Sigmoid colon (tissue), 6 donors: ENCODE measurements at regions not wholly inside any gene's neighbourhood (a gene's known extent, or its start where the extent isn't known, plus 50 kb on each side); places are given as distances from the start of the nearest gene placed in this dataset.

Experiments used
- DNase-seq: peaks from one replicate; pipeline ENCODE4 v3.0.0-alpha.2; 2019
- H3K27ac ChIP-seq, 4 donors: fragments of 200-600 bp; sonication (generic); one replicate each; pipeline ENCODE4 v1.5.1; 2016 to 2019; ENCODE audit warnings: mild to moderate bottlenecking in 1 of 4
- H3K27me3 ChIP-seq, 3 donors: fragments of 200-600 bp; sonication (generic); one replicate each; pipeline ENCODE4 v1.5.1; 2019; ENCODE audit warnings: mild to moderate bottlenecking in 1 of 3
- H3K36me3 ChIP-seq, 4 donors: fragments of 200-600 bp; sonication (generic); one replicate each; pipeline ENCODE4 v1.5.1; 2016 to 2019
- H3K4me1 ChIP-seq, 4 donors: fragments of 200-600 bp; sonication (generic); one replicate each; pipeline ENCODE4 v1.5.1; 2017 to 2019
- H3K4me3 ChIP-seq, 4 donors: fragments of 200-600 bp; sonication (generic); one replicate each; pipeline ENCODE4 v1.5.1; 2017 to 2019; ENCODE audit warnings: mild to moderate bottlenecking in 2 of 4, moderate library complexity in 1 of 4
- H3K9me3 ChIP-seq, 4 donors: fragments of 200-600 bp in 3 of 4; sonication (generic) in 3 of 4; one replicate each; pipeline versions ENCODE4 v1.5.1 to v1.6.1; 2013 to 2019
- EP300 ChIP-seq, 4 donors: sonication (generic); formaldehyde crosslinking; IDR thresholded peaks; one replicate each; pipeline ENCODE4 v1.6.1; 2017; ENCODE audit warnings: antibody characterized with exemption in 4 of 4
- POLR2A ChIP-seq, 2 donors: fragments of 450-650 bp; IDR thresholded peaks; one replicate each; pipeline ENCODE4 v1.6.1; 2016; ENCODE audit warnings: antibody characterized with exemption in 2 of 2, mild to moderate bottlenecking in 2 of 2, moderate library complexity in 2 of 2
- POLR2AphosphoS5 ChIP-seq, 4 donors: sonication (generic); formaldehyde crosslinking; IDR thresholded peaks; one replicate each; pipeline ENCODE4 v1.6.1; 2017; ENCODE audit warnings: antibody characterized with exemption in 4 of 4
- WGBS, 2 donors: extraction: QIAGEN DNeasy Blood & Tissue Kit; methylation state at CpG; one replicate each; pipeline ENCODE4 v1.1.7; 2013; 5-methylcytosine and 5-hydroxymethylcytosine counted together
- intact Hi-C: fragments of 100-400 bp; cut with DNase I; formaldehyde crosslinking; loops from one replicate; pipeline ENCODE4 v1.15.1; 2023
- TF ChIP-seq, protein P1 (sequence below), 4 experiments: fragments of 450-650 bp in 3 of 4; fragments of 200-600 bp in 1 of 4; IDR thresholded peaks; one replicate each; pipeline ENCODE4 v1.5.1; 2016 to 2019; ENCODE audit warnings: antibody characterized with exemption in 4 of 4, mild to moderate bottlenecking in 3 of 4, moderate library complexity in 2 of 4
- donor health status: healthy with polysubstance abuse.
- donor health status: healthy.

DNA sequence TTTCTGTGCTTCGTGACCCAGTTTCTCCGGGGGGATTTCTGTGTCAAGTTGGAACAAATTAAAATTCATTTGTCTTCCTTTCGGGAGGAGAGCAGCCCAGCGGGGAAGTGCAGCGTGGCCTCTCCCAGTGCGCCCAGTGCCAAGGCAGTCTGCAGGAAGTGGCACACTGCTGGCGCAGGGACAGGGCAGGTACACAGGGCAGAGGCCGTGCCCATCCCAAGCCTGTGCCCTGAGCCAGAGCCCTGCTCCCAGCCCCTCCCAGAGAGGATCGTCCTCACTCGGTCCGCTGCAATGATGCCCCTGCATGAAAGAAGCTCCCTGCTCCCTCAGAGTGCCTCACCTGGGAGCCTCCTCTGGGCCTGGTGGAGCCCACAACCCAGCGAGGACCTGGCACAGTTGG is 82.4 kb upstream of the PPP1R26 start:
- intact Hi-C loops: no loop called here
- WGBS, 2 donors: 93 to 95% methylated on average over 12 of the region's 12 CpGs
- no peak for DNase-seq
- Histone ChIP-seq H3K4me3 (no peak overlapping the region), H3K4me1 (no peaks in the 10 kb centered on the region), H3K27me3 (peaks cover 0 to 20% (median 0%) of the 10 kb centered on the region in 3 donors), H3K36me3 (no peaks in the 10 kb centered on the region), H3K9me3 (peaks cover 0 to 5% (median 0%) of the 10 kb centered on the region in 4 donors), H3K27ac (no peak overlapping the region)
- TF ChIP-seq EP300 (IDR thresholded peaks at IDR 0.05) (no peak), POLR2AphosphoS5 (IDR thresholded peaks at IDR 0.05) (no peak), POLR2A (IDR thresholded peaks at IDR 0.05) (no peak)
- TF ChIP-seq, protein P1, sequence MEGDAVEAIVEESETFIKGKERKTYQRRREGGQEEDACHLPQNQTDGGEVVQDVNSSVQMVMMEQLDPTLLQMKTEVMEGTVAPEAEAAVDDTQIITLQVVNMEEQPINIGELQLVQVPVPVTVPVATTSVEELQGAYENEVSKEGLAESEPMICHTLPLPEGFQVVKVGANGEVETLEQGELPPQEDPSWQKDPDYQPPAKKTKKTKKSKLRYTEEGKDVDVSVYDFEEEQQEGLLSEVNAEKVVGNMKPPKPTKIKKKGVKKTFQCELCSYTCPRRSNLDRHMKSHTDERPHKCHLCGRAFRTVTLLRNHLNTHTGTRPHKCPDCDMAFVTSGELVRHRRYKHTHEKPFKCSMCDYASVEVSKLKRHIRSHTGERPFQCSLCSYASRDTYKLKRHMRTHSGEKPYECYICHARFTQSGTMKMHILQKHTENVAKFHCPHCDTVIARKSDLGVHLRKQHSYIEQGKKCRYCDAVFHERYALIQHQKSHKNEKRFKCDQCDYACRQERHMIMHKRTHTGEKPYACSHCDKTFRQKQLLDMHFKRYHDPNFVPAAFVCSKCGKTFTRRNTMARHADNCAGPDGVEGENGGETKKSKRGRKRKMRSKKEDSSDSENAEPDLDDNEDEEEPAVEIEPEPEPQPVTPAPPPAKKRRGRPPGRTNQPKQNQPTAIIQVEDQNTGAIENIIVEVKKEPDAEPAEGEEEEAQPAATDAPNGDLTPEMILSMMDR (IDR thresholded peaks at IDR 0.05): no peak

DNA sequence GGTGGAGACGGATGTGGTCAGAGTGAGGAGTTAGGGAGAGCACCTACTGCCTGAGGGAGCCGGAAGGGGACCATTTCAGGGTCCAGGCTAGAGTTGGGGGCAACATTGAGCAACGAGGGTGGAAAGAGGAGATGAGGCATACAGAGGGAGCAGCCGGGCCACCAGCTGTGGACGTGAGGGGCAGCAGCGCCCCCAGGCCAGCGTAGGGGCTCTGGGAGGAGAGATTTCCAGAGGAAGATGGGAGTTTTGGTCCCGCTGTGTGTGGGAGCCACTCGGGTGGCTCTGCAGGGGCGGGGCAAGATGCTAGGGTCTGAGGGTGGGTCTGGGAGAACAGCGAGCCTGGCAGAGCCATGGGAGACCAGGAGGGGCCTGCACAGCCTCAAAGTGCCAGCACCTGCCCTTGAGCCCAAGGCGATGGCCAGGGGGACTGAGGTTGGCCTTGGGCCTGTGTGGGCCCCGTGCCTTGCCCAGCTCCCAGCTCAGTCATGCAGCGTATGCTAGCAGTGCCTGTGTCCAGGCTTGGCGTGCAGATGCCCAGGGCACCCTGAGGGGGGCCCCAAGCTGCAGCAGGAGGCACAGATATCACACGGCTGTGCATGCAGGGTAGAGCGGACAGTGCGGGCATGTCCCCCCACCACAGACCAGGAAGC is 80.5 kb upstream of the PPP1R26 start:
- no peaks in the 10 kb centered on the region for H3K36me3 ChIP-seq
- 73% methylated on average over 18 of the region's 18 CpGs for WGBS, 2 donors
- no peak overlapping the region for H3K4me3 ChIP-seq
- intact Hi-C loops: no loop called here
- no peak for DNase-seq
- H3K27me3 ChIP-seq: peaks cover 0 to 18% (median 0%) of the 10 kb centered on the region in 3 donors
- H3K9me3 ChIP-seq: peaks cover 0 to 5% (median 0%) of the 10 kb centered on the region in 4 donors
- TF ChIP-seq POLR2A (IDR thresholded peaks at IDR 0.05): no peak
- TF ChIP-seq, protein P1 (IDR thresholded peaks at IDR 0.05): no peak
- no peak for TF ChIP-seq EP300 (IDR thresholded peaks at IDR 0.05)
- no peak for TF ChIP-seq POLR2AphosphoS5 (IDR thresholded peaks at IDR 0.05)
- no peaks in the 10 kb centered on the region for H3K4me1 ChIP-seq
- H3K27ac ChIP-seq: no peak overlapping the region

DNA sequence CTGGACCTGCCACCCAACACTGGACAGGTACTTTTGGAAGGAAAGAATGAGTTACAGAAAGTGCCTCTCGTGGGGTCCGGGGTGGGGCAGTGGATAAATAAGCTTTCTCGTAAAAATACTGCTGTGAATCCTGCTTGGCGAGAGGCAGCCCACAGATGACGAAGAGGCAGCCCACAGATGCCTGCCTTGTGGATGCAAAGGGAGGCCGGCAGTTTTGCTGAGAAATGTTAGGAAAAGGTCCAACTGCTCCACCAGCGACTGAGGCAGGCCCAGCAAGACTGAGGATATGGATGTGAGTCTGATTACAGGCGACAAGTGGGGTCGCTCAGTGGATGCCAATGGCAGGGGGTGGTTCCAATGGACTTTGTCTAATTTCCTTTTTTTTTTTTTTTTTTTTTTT is 79.1 kb upstream of the PPP1R26 start:
- no peak overlapping the region for H3K4me3 ChIP-seq
- peaks cover 0 to 24% (median 0%) of the 10 kb centered on the region in 3 donors for H3K27me3 ChIP-seq
- 44 to 54% methylated on average over 9 of the region's 9 CpGs for WGBS, 2 donors
- no peaks in the 10 kb centered on the region for H3K36me3 ChIP-seq
- H3K27ac ChIP-seq: no peak overlapping the region
- peaks cover 0 to 5% (median 0%) of the 10 kb centered on the region in 4 donors for H3K9me3 ChIP-seq
- no peaks in the 10 kb centered on the region for H3K4me1 ChIP-seq
- intact Hi-C loops: no loop called here
- no peak for DNase-seq
- TF ChIP-seq POLR2AphosphoS5 (IDR thresholded peaks at IDR 0.05): no peak
- TF ChIP-seq POLR2A (IDR thresholded peaks at IDR 0.05): no peak
- no peak for TF ChIP-seq EP300 (IDR thresholded peaks at IDR 0.05)
- TF ChIP-seq, protein P1 (IDR thresholded peaks at IDR 0.05): no peak

DNA sequence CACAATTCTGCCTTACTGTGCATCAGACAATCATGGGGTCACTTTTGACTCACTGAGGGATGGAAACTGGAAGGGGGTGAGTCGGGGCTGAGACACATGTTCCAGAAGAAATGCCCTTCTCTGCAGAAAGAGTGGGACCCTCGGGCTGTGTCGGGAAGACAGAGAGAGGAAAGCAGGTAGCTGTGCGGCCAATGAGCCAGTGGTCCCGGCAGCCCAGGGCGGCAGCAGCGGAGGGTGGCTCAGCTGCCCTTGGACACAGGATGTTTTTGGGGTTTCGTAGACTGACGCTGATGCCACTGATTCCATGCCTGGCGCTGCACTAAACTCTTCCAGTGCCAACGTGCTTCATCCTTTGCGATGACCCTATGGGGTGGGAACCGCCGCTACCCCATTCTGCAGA is 78.4 kb upstream of the PPP1R26 start:
- intact Hi-C loops: no loop called here
- H3K27ac ChIP-seq: no peak overlapping the region
- no peak overlapping the region for H3K4me3 ChIP-seq
- H3K36me3 ChIP-seq: no peaks in the 10 kb centered on the region
- no peak for DNase-seq
- no peaks in the 10 kb centered on the region for H3K4me1 ChIP-seq
- H3K27me3 ChIP-seq: peaks cover 0 to 24% (median 0%) of the 10 kb centered on the region in 3 donors
- WGBS, 2 donors: 89 to 90% methylated on average over 14 of the region's 14 CpGs
- peaks cover 0 to 1% (median 0%) of the 10 kb centered on the region in 4 donors for H3K9me3 ChIP-seq
- TF ChIP-seq, protein P1 (IDR thresholded peaks at IDR 0.05): no peak
